Adipocyte (in vitro differentiated cells): ENCODE measurements at regions not wholly inside any gene's neighbourhood (a gene's known extent, or its start where the extent isn't known, plus 50 kb on each side); places are given as distances from the start of the nearest gene placed in this dataset.
"Not testable (repeated sequence)": the region's sequence is repeated elsewhere in the genome, so short reads cannot be mapped to it uniquely, and the experiment has no call there.

ENCODE experiments used
- DNase-seq: peaks from one replicate; pipeline ENCODE4 v3.0.0-alpha.2; 2015; ENCODE audit warnings: low read depth
- H3K27me3 ChIP-seq: replicated peaks from 2 replicates; pipeline ENCODE4 v1.7.0; 2013; ENCODE audit warnings: mild to moderate bottlenecking, low read length, moderate library complexity; ENCODE audit not compliant: control insufficient read depth, insufficient read depth
- H3K36me3 ChIP-seq: 2 replicates; pipeline ENCODE4 v1.7.0; 2013; ENCODE audit warnings: low read length, mild to moderate bottlenecking, moderate library complexity; ENCODE audit not compliant: control insufficient read depth, insufficient read depth, severe bottlenecking
- H3K4me1 ChIP-seq: 2 replicates; pipeline ENCODE4 v1.7.0; 2013; ENCODE audit warnings: mild to moderate bottlenecking, low read length, moderate library complexity; ENCODE audit not compliant: control insufficient read depth, insufficient read depth
- H3K4me3 ChIP-seq: 2 replicates; pipeline ENCODE4 v1.7.0; 2013; ENCODE audit warnings: mild to moderate bottlenecking, low read length, moderate library complexity
- H3K9ac ChIP-seq: 2 replicates; pipeline ENCODE4 v1.7.0; 2013; ENCODE audit warnings: mild to moderate bottlenecking, low read length, moderate library complexity
- H3K9me3 ChIP-seq: 2 replicates; pipeline ENCODE4 v1.7.0; 2013; ENCODE audit warnings: mild to moderate bottlenecking, low read length, moderate library complexity; ENCODE audit not compliant: control insufficient read depth

- H3K4me3 ChIP-seq, result no peak overlapping the region
- no peaks in the 10 kb centered on the region for H3K36me3 ChIP-seq
- H3K27me3 ChIP-seq, result peaks cover 51% of the 10 kb centered on the region
- no peaks in the 10 kb centered on the region for H3K4me1 ChIP-seq
- no peak overlapping the region for H3K9ac ChIP-seq
- H3K9me3 ChIP-seq, result no peaks in the 10 kb centered on the region
- no peak for DNase-seq
These were observed 155.9 kb upstream of the RBM19 start for GRCh38 chr12:114122016-114122415.

- Histone ChIP-seq H3K36me3 (no peaks in the 10 kb centered on the region), H3K27me3 (peaks cover 28% of the 10 kb centered on the region), H3K9ac (no peak overlapping the region), H3K4me1 (no peaks in the 10 kb centered on the region), H3K4me3 (no peak overlapping the region), H3K9me3 (peaks cover 21% of the 10 kb centered on the region)
- DNase-seq, result no peak
These were observed 153.2 kb upstream of the RBM19 start for GRCh38 chr12:114119316-114119715.

GRCh38 chr12:114096461-114096860 is 130.3 kb upstream of the RBM19 start:
- no peak for DNase-seq
- H3K9me3 ChIP-seq, result peaks cover 5% of the 10 kb centered on the region
- H3K36me3 ChIP-seq, result no peaks in the 10 kb centered on the region

GRCh38 chr12:114093520-114093919 is 127.4 kb upstream of the RBM19 start:
- no peak for DNase-seq
- Histone ChIP-seq H3K36me3 (no peaks in the 10 kb centered on the region), H3K9me3 (peaks cover 5% of the 10 kb centered on the region), H3K9ac (no peak overlapping the region), H3K27me3 (peaks cover 3% of the 10 kb centered on the region), H3K4me3 (no peak overlapping the region), H3K4me1 (peaks cover 10% of the 10 kb centered on the region)

More at GRCh38 chr12:114096461-114096860, 130.3 kb upstream of the RBM19 start:
- Histone ChIP-seq H3K4me3 (no peak overlapping the region), H3K27me3 (no peaks in the 10 kb centered on the region), H3K9ac (no peak overlapping the region), H3K4me1 (peaks cover 10% of the 10 kb centered on the region)

- H3K36me3 ChIP-seq, result no peaks in the 10 kb centered on the region
- H3K9me3 ChIP-seq, result peaks cover 5% of the 10 kb centered on the region
- H3K27me3 ChIP-seq, result peaks cover 3% of the 10 kb centered on the region
- no peak for DNase-seq
- H3K9ac ChIP-seq, result no peak overlapping the region
- no peak overlapping the region for H3K4me3 ChIP-seq
- H3K4me1 ChIP-seq, result peaks cover 10% of the 10 kb centered on the region
These were observed 126.9 kb upstream of the RBM19 start for GRCh38 chr12:114092981-114093380.

- Histone ChIP-seq H3K9me3 (peaks cover 5% of the 10 kb centered on the region), H3K9ac (no peak overlapping the region), H3K36me3 (no peaks in the 10 kb centered on the region), H3K27me3 (peaks cover 3% of the 10 kb centered on the region), H3K4me1 (peaks cover 6% of the 10 kb centered on the region), H3K4me3 (no peak overlapping the region)
- no peak for DNase-seq
These were observed 124.1 kb upstream of the RBM19 start for GRCh38 chr12:114090211-114090610.

- Histone ChIP-seq H3K4me1 (no peaks in the 10 kb centered on the region), H3K9me3 (peaks cover 6% of the 10 kb centered on the region), H3K4me3 (no peak overlapping the region), H3K9ac (no peak overlapping the region), H3K27me3 (peaks cover 43% of the 10 kb centered on the region), H3K36me3 (no peaks in the 10 kb centered on the region)
- no peak for DNase-seq
These were observed 107.0 kb upstream of the RBM19 start for GRCh38 chr12:114073076-114073475.

- no peaks in the 10 kb centered on the region for H3K4me1 ChIP-seq
- H3K9ac ChIP-seq, result no peak overlapping the region
- no peak for DNase-seq
- H3K9me3 ChIP-seq, result peaks cover 4% of the 10 kb centered on the region
- no peak overlapping the region for H3K4me3 ChIP-seq
- H3K36me3 ChIP-seq, result no peaks in the 10 kb centered on the region
- H3K27me3 ChIP-seq, result peaks cover 37% of the 10 kb centered on the region
These were observed 103.4 kb upstream of the RBM19 start for GRCh38 chr12:114069507-114069906.

GRCh38 chr12:114064497-114064896 is 98.4 kb upstream of the RBM19 start:
- H3K4me3 ChIP-seq, result no peak overlapping the region
- H3K4me1 ChIP-seq, result no peaks in the 10 kb centered on the region
- peaks cover 9% of the 10 kb centered on the region for H3K27me3 ChIP-seq
- H3K9me3 ChIP-seq, result peaks cover 23% of the 10 kb centered on the region
- no peak for DNase-seq
- H3K36me3 ChIP-seq, result no peaks in the 10 kb centered on the region
- H3K9ac ChIP-seq, result no peak overlapping the region

- not testable (repeated sequence) for H3K4me3 ChIP-seq, H3K27me3 ChIP-seq
These were observed 97.9 kb upstream of the RBM19 start for GRCh38 chr12:114064034-114064433.

GRCh38 chr12:114063435-114063834 is 97.3 kb upstream of the RBM19 start:
- Histone ChIP-seq H3K36me3 (no peaks in the 10 kb centered on the region), H3K4me1 (no peaks in the 10 kb centered on the region), H3K9me3 (peaks cover 26% of the 10 kb centered on the region), H3K27me3 (peaks cover 3% of the 10 kb centered on the region), H3K9ac (no peak overlapping the region), H3K4me3 (no peak overlapping the region)
- no peak for DNase-seq

More at GRCh38 chr12:114064034-114064433, 97.9 kb upstream of the RBM19 start:
- not testable (repeated sequence) for H3K4me1 ChIP-seq, DNase-seq, H3K9ac ChIP-seq, H3K36me3 ChIP-seq
- H3K9me3 ChIP-seq, result peaks cover 26% of the 10 kb centered on the region

- not testable (repeated sequence) for H3K9ac ChIP-seq, H3K36me3 ChIP-seq, H3K4me1 ChIP-seq, H3K4me3 ChIP-seq, DNase-seq
- H3K27me3 ChIP-seq, result peaks cover 26% of the 10 kb centered on the region
- peaks cover 20% of the 10 kb centered on the region for H3K9me3 ChIP-seq
These were observed 90.2 kb upstream of the RBM19 start for GRCh38 chr12:114056351-114056750.
